WTC11 (cell line): ENCODE measurements at regions not wholly inside any gene's neighbourhood (a gene's known extent, or its start where the extent isn't known, plus 50 kb on each side); places are given as distances from the start of the nearest gene placed in this dataset.
"Not testable (repeated sequence)": the region's sequence is repeated elsewhere in the genome, so short reads cannot be mapped to it uniquely, and the experiment has no call there.

Experiments
- ATAC-seq: fragments of 200-7000 bp; cut with Tn5 transposase; 2 replicates; pipeline ENCODE4 v1.10.0; 2021; ENCODE audit warnings: mild to moderate bottlenecking, moderate library complexity
- CTCF ChIA-PET: fragments of 300-600 bp; sonication (Branson Sonifier 250); formaldehyde crosslinking; loops from one replicate; lab custom pipeline; 2021; ENCODE audit warnings: antibody characterized with exemption; lab: Charles Lee
- POLR2A ChIA-PET: fragments of 350-600 bp; sonication (Branson Sonifier 250); formaldehyde crosslinking; loops from one replicate; lab custom pipeline; 2021; ENCODE audit warnings: antibody characterized with exemption; lab: Charles Lee
- DNase-seq: peaks from one replicate; pipeline ENCODE4 v3.0.0; 2021; ENCODE audit warnings: low spot score
- H3K27ac Mint-ChIP-seq: 2 replicates; pipeline ENCODE4 v1.8.0; 2021; ENCODE audit warnings: mixed read lengths
- H3K27me3 Mint-ChIP-seq: 2 replicates; pipeline ENCODE4 v1.8.0; 2021; ENCODE audit warnings: low read depth, mild to moderate bottlenecking, moderate library complexity, mixed read lengths
- H3K36me3 Mint-ChIP-seq: 2 replicates; pipeline ENCODE4 v1.8.0; 2021; ENCODE audit warnings: mixed read lengths
- H3K4me1 Mint-ChIP-seq: 2 replicates; pipeline ENCODE4 v1.8.0; 2022; ENCODE audit warnings: mixed read lengths
- H3K4me3 Mint-ChIP-seq: 2 replicates; pipeline ENCODE4 v1.8.0; 2021; ENCODE audit warnings: mild to moderate bottlenecking, moderate library complexity, mixed read lengths
- H3K9me3 Mint-ChIP-seq: 2 replicates; pipeline ENCODE4 v1.8.0; 2021; ENCODE audit warnings: mixed read lengths
- EMX1 ChIP-seq: fragments of 250-450 bp; sonication (Bioruptor Pico); IDR thresholded peaks from 2 replicates; pipeline ENCODE4 v1.8.0; 2021; ENCODE audit warnings: mild to moderate bottlenecking
- FOXK1 ChIP-seq: sonication (generic); formaldehyde crosslinking; IDR thresholded peaks from 2 replicates; pipeline ENCODE4 v1.8.0; 2022; ENCODE audit warnings: mild to moderate bottlenecking, moderate library complexity, missing genetic modification reagents
- JAZF1 ChIP-seq: fragments of 250-450 bp; sonication (Bioruptor Pico); IDR thresholded peaks from 2 replicates; pipeline ENCODE4 v1.9.0; 2021; ENCODE audit warnings: moderate library complexity, mild to moderate bottlenecking, inconsistent platforms
- JUN ChIP-seq: sonication (generic); formaldehyde crosslinking; IDR thresholded peaks from 2 replicates; pipeline ENCODE4 v1.8.0; 2023; ENCODE audit warnings: mild to moderate bottlenecking, missing genetic modification reagents
- TEAD1 ChIP-seq: sonication (generic); formaldehyde crosslinking; IDR thresholded peaks from 2 replicates; pipeline ENCODE4 v1.8.0; 2022; ENCODE audit warnings: mild to moderate bottlenecking, missing genetic modification reagents
- TP53 ChIP-seq: sonication (generic); formaldehyde crosslinking; IDR thresholded peaks from 2 replicates; pipeline ENCODE4 v1.8.1; 2023; ENCODE audit warnings: mild to moderate bottlenecking, missing genetic modification reagents
- ZNF138 ChIP-seq: sonication (generic); formaldehyde crosslinking; conservative IDR thresholded peaks from 2 replicates; pipeline ENCODE4 v1.8.1; 2022; ENCODE audit warnings: mild to moderate bottlenecking, moderate library complexity, missing genetic modification reagents
- ZNF671 ChIP-seq: fragments of 250-450 bp; sonication (Bioruptor Pico); IDR thresholded peaks from 2 replicates; pipeline ENCODE4 v1.8.0; 2021; ENCODE audit warnings: mild to moderate bottlenecking
- TF ChIP-seq, protein P1 (sequence below): sonication (generic); formaldehyde crosslinking; IDR thresholded peaks from 2 replicates; pipeline ENCODE4 v1.8.1; 2023; ENCODE audit warnings: mild to moderate bottlenecking, missing genetic modification reagents
- TF ChIP-seq, protein P2 (sequence below): sonication (generic); formaldehyde crosslinking; IDR thresholded peaks from 2 replicates; pipeline ENCODE4 v1.8.1; 2022; ENCODE audit warnings: low read depth, mild to moderate bottlenecking, moderate library complexity, missing genetic modification reagents, borderline replicate concordance
- TF ChIP-seq, protein P3 (sequence below): sonication (generic); formaldehyde crosslinking; IDR thresholded peaks from 2 replicates; pipeline ENCODE4 v1.8.0; 2022; ENCODE audit warnings: mild to moderate bottlenecking, missing genetic modification reagents
- TF ChIP-seq, protein P4 (sequence below): sonication (generic); formaldehyde crosslinking; IDR thresholded peaks from 2 replicates; pipeline ENCODE4 v1.8.1; 2023; ENCODE audit warnings: mild to moderate bottlenecking, missing genetic modification reagents, moderate library complexity
- TF ChIP-seq, protein P5 (sequence below): sonication (generic); formaldehyde crosslinking; IDR thresholded peaks from 2 replicates; pipeline ENCODE4 v1.8.0; 2023; ENCODE audit warnings: mild to moderate bottlenecking, missing genetic modification reagents
- TF ChIP-seq, protein P6 (sequence below): sonication (generic); formaldehyde crosslinking; IDR thresholded peaks from 2 replicates; pipeline ENCODE4 v1.8.0; 2022; ENCODE audit warnings: mild to moderate bottlenecking, missing genetic modification reagents

DNA sequence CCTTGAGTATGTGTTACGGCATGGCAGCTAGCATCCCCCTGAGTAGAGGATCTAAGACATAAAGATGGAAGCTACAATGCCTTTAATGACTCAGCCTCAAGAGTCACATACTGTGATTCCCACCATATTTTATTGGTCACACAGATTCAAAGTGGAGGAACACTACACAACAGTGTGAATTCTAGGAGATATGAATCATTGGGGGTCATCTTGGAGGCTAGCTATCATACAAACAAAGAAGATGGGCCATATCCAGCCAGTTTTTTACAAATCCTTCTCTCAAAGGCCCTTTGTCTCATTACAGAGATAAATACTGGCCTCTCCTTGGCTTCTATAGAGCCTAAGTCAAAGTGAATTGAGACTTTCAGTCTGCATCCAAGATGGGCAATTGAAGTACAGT lies 177.0 kb downstream of the TBX15 start (continued):
- TF ChIP-seq, protein P1, sequence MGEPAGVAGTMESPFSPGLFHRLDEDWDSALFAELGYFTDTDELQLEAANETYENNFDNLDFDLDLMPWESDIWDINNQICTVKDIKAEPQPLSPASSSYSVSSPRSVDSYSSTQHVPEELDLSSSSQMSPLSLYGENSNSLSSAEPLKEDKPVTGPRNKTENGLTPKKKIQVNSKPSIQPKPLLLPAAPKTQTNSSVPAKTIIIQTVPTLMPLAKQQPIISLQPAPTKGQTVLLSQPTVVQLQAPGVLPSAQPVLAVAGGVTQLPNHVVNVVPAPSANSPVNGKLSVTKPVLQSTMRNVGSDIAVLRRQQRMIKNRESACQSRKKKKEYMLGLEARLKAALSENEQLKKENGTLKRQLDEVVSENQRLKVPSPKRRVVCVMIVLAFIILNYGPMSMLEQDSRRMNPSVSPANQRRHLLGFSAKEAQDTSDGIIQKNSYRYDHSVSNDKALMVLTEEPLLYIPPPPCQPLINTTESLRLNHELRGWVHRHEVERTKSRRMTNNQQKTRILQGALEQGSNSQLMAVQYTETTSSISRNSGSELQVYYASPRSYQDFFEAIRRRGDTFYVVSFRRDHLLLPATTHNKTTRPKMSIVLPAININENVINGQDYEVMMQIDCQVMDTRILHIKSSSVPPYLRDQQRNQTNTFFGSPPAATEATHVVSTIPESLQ (CRISPR knock-in tag) = no peak

DNA sequence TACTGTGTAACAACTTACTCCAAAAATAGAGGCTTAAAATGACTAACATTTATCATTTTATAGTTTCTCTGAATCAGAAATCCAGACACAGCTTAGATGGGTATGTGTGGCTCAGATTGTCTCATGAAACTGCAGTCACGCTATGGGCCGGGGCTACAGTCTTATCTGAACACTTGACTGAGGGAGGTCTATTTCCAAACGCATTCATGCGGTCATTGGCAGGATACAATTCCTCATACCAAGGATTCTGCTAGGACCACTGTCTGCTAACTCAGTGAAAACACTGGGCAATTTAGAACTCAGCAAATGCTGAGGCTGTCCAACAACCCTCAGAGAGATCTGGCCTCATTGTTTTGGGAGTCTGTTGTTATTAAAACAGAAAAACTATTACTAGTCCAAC lies 178.6 kb downstream of the TBX15 start:
- Mint-ChIP-seq H3K36me3 (no peaks in the 10 kb centered on the region), H3K9me3 (peaks cover 3% of the 10 kb centered on the region), H3K4me3 (no peak overlapping the region), H3K4me1 (peaks cover 9% of the 10 kb centered on the region), H3K27me3 (no peaks in the 10 kb centered on the region), H3K27ac (no peak overlapping the region)
- ChIA-PET POLR2A (no interaction called here), CTCF (no interaction called here)
- ATAC-seq = no peak
- TF ChIP-seq, protein P2, sequence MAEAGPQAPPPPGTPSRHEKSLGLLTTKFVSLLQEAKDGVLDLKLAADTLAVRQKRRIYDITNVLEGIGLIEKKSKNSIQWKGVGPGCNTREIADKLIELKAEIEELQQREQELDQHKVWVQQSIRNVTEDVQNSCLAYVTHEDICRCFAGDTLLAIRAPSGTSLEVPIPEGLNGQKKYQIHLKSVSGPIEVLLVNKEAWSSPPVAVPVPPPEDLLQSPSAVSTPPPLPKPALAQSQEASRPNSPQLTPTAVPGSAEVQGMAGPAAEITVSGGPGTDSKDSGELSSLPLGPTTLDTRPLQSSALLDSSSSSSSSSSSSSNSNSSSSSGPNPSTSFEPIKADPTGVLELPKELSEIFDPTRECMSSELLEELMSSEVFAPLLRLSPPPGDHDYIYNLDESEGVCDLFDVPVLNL = no peak
- no peak for TF ChIP-seq TEAD1 (CRISPR knock-in tag)
- TF ChIP-seq, protein P3, sequence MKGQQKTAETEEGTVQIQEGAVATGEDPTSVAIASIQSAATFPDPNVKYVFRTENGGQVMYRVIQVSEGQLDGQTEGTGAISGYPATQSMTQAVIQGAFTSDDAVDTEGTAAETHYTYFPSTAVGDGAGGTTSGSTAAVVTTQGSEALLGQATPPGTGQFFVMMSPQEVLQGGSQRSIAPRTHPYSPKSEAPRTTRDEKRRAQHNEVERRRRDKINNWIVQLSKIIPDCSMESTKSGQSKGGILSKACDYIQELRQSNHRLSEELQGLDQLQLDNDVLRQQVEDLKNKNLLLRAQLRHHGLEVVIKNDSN (CRISPR knock-in tag) = no peak
- no peak for TF ChIP-seq ZNF138 (CRISPR knock-in tag)
- no peak for TF ChIP-seq JAZF1 (CRISPR knock-in tag)
- TF ChIP-seq, protein P4, sequence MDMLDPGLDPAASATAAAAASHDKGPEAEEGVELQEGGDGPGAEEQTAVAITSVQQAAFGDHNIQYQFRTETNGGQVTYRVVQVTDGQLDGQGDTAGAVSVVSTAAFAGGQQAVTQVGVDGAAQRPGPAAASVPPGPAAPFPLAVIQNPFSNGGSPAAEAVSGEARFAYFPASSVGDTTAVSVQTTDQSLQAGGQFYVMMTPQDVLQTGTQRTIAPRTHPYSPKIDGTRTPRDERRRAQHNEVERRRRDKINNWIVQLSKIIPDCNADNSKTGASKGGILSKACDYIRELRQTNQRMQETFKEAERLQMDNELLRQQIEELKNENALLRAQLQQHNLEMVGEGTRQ (CRISPR knock-in tag) = no peak
- TF ChIP-seq JUN = no peak
- TF ChIP-seq, protein P1 (CRISPR knock-in tag) = no peak
- no peak for TF ChIP-seq FOXK1 (CRISPR knock-in tag)
- no peak for TF ChIP-seq TP53 (CRISPR knock-in tag)
- TF ChIP-seq EMX1 = no peak
- TF ChIP-seq ZNF671 (CRISPR knock-in tag) = no peak
- DNase-seq = no peak

DNA sequence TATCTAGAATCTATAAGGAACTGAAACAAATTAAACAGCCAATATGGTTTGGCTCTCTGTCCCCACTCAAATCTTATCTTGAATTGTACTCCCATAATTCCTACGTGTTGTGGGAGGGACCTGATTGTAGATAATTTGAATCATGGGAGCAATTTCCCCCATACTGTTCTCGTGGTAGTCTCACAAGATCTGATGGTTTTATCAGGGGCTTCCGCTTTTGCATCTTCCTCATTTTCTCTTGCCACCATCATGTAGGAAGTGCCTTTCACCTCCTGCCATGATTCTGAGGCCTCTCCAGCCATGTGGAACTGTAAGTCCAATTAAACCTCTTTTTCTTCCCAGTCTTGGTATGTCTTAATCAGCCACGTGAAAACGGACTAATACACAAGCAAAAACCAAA lies 185.0 kb downstream of the TBX15 start:
- H3K36me3 Mint-ChIP-seq, POLR2A ChIA-PET, H3K27me3 Mint-ChIP-seq, CTCF ChIA-PET, H3K27ac Mint-ChIP-seq, ATAC-seq, DNase-seq, H3K4me1 Mint-ChIP-seq, H3K4me3 Mint-ChIP-seq, H3K9me3 Mint-ChIP-seq: not testable (repeated sequence)

DNA sequence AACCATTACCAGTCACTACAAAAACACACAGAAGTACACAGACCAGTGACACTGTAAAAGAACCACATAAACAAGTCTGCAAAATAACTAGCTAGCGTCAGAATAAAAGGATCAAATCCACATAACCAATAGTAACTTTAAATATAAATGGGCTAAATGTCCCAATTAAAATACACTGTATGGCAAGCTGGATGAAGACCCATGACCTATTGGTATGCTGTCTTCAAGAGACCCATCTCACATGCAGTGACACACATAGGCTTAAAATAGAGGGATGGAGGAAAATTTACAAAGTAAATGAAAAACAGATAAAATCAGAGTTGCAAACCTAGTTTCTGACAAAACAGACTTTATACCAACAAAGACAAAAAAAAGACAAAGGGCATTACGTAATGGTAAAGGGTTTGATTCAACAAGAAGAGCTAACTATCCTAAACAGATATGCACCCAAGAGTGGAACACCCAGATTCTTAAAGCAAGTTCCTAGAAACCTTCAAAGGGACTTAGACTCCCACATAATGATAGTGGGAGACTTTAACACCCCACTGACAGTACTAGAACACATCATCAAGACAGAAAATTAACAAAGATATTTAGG lies 196.9 kb downstream of the TBX15 start:
- POLR2A ChIA-PET = no interaction called here
- TF ChIP-seq, protein P5, sequence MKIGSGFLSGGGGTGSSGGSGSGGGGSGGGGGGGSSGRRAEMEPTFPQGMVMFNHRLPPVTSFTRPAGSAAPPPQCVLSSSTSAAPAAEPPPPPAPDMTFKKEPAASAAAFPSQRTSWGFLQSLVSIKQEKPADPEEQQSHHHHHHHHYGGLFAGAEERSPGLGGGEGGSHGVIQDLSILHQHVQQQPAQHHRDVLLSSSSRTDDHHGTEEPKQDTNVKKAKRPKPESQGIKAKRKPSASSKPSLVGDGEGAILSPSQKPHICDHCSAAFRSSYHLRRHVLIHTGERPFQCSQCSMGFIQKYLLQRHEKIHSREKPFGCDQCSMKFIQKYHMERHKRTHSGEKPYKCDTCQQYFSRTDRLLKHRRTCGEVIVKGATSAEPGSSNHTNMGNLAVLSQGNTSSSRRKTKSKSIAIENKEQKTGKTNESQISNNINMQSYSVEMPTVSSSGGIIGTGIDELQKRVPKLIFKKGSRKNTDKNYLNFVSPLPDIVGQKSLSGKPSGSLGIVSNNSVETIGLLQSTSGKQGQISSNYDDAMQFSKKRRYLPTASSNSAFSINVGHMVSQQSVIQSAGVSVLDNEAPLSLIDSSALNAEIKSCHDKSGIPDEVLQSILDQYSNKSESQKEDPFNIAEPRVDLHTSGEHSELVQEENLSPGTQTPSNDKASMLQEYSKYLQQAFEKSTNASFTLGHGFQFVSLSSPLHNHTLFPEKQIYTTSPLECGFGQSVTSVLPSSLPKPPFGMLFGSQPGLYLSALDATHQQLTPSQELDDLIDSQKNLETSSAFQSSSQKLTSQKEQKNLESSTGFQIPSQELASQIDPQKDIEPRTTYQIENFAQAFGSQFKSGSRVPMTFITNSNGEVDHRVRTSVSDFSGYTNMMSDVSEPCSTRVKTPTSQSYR (CRISPR knock-in tag) = no peak
- TF ChIP-seq, protein P6, sequence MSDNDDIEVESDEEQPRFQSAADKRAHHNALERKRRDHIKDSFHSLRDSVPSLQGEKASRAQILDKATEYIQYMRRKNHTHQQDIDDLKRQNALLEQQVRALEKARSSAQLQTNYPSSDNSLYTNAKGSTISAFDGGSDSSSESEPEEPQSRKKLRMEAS (CRISPR knock-in tag) = no peak
- TF ChIP-seq, protein P3 (CRISPR knock-in tag) = no peak
- TF ChIP-seq FOXK1 (CRISPR knock-in tag) = no peak

More for the DNA sequence above, 196.9 kb downstream of the TBX15 start:
- ATAC-seq = no peak
- H3K9me3 Mint-ChIP-seq = peaks cover 34% of the 10 kb centered on the region
- DNase-seq = no peak
- no peaks in the 10 kb centered on the region for H3K27me3 Mint-ChIP-seq
- H3K27ac Mint-ChIP-seq = no peak overlapping the region
- H3K4me1 Mint-ChIP-seq = 0 out of 2 replicates have a peak, but pooled peaks cover 2% of the 10 kb centered on the region
- CTCF ChIA-PET = no interaction called here
- no peak overlapping the region for H3K4me3 Mint-ChIP-seq
- H3K36me3 Mint-ChIP-seq = peaks cover 24% of the 10 kb centered on the region
